Mucosa of descending colon (tissue), 3 donors: ENCODE measurements at regions not wholly inside any gene's neighbourhood (a gene's known extent, or its start where the extent isn't known, plus 50 kb on each side); places are given as distances from the start of the nearest gene placed in this dataset. TPM values are rescaled to one million over a fixed set of nuclear protein-coding genes. Genes with fewer than 3 reads are reported as not detected.

Source experiments
- ATAC-seq: fragments of 200-7000 bp; cut with Tn5 transposase; one replicate; pipeline ENCODE4 v1.9.1; 2020; ENCODE audit warnings: mild to moderate bottlenecking, moderate library complexity
- DNase-seq, 3 donors: peaks; one replicate each; pipeline ENCODE4 v3.0.0-alpha.2; 2020
- H3K36me3 ChIP-seq: fragments of 200-600 bp; one replicate; pipeline ENCODE4 v1.8.0; 2021; ENCODE audit warnings: low read depth, mild to moderate bottlenecking
- H3K4me1 ChIP-seq: fragments of 200-600 bp; one replicate; pipeline ENCODE4 v1.8.0; 2021; ENCODE audit warnings: low read depth, mild to moderate bottlenecking
- H3K4me3 ChIP-seq: fragments of 200-600 bp; one replicate; pipeline ENCODE4 v1.8.0; 2021; ENCODE audit warnings: mild to moderate bottlenecking
- H3K9me3 ChIP-seq: fragments of 200-600 bp; one replicate; pipeline ENCODE4 v1.8.0; 2021; ENCODE audit warnings: mild to moderate bottlenecking
- intact Hi-C, 2 donors: fragments of 100-400 bp; cut with DNase I in 1 of 2; cut with micrococcal nuclease in 1 of 2; formaldehyde crosslinking; loops; one replicate each; pipeline versions ENCODE4 v1.11.0 to v1.11.1; 2022; cut with DNase I, micrococcal nuclease
- microRNA-seq: library from miRNA; unstranded; fragments of <30 nt; microRNA quantifications from one replicate; pipeline ENCODE4, GENCODE V29; 2019
- TF ChIP-seq, protein P1 (sequence below): fragments of 200-600 bp; IDR thresholded peaks from one replicate; pipeline ENCODE4 v1.8.0; 2022; ENCODE audit warnings: antibody characterized with exemption, mild to moderate bottlenecking
- donor health status: DM: no; HTN: no; CAD: no; lungs with moderate emphysema.
- donor health status: DM: no; HTN: no; CAD: no.
- donor health status: DM: no; HTN: yes; CAD: no.

DNA sequence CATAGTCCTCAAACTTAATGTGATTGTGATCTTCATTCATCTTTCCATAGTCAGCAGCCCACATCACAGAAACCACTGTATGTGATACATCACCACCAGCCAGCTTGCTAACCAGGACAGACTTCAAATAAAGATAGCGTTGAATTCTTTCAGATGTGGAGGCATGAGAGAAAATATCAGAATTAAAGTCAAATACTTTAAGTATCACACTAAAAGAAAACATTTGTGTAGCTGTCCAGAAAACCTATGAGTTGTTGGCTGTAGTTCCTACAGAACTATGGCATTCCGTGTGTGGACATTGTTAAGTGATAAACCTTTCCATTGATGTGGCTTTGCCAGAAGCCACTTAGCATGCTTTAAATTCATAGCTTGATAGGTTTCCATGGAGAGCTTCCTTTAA, 105.1 kb downstream of the LLPH start:
- DNase-seq = no peak
- no peaks in the 10 kb centered on the region for H3K4me1 ChIP-seq
- H3K4me3 ChIP-seq = no peak overlapping the region
- no peak for ATAC-seq
- TF ChIP-seq, protein P1, sequence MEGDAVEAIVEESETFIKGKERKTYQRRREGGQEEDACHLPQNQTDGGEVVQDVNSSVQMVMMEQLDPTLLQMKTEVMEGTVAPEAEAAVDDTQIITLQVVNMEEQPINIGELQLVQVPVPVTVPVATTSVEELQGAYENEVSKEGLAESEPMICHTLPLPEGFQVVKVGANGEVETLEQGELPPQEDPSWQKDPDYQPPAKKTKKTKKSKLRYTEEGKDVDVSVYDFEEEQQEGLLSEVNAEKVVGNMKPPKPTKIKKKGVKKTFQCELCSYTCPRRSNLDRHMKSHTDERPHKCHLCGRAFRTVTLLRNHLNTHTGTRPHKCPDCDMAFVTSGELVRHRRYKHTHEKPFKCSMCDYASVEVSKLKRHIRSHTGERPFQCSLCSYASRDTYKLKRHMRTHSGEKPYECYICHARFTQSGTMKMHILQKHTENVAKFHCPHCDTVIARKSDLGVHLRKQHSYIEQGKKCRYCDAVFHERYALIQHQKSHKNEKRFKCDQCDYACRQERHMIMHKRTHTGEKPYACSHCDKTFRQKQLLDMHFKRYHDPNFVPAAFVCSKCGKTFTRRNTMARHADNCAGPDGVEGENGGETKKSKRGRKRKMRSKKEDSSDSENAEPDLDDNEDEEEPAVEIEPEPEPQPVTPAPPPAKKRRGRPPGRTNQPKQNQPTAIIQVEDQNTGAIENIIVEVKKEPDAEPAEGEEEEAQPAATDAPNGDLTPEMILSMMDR = no peak
- no peaks in the 10 kb centered on the region for H3K36me3 ChIP-seq
- H3K9me3 ChIP-seq = no peaks in the 10 kb centered on the region
- intact Hi-C loops = no loop called here

DNA sequence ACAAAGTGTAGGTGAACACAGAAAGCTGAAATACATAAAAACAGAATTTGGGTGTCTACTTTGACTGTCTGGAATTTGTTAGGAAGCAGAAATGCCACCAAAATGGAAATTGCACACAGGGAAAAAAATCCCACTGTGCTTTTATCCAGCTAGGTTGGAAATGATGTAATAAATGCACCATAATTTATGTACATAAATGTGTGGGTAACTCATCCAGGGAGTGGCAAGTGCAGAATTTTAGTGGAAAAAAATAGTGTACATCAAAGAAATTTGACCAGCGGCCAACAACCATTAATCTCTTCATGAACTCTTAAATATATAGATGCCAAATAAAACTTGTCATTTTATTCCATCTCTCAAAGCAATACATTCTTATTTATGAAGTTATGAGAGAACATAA, 105.6 kb downstream of the LLPH start:
- no peaks in the 10 kb centered on the region for H3K4me1 ChIP-seq
- no peaks in the 10 kb centered on the region for H3K9me3 ChIP-seq
- H3K4me3 ChIP-seq = no peak overlapping the region
- no peak for ATAC-seq
- intact Hi-C loops = no loop called here
- TF ChIP-seq, protein P1 = no peak
- H3K36me3 ChIP-seq = no peaks in the 10 kb centered on the region
- no peak for DNase-seq

DNA sequence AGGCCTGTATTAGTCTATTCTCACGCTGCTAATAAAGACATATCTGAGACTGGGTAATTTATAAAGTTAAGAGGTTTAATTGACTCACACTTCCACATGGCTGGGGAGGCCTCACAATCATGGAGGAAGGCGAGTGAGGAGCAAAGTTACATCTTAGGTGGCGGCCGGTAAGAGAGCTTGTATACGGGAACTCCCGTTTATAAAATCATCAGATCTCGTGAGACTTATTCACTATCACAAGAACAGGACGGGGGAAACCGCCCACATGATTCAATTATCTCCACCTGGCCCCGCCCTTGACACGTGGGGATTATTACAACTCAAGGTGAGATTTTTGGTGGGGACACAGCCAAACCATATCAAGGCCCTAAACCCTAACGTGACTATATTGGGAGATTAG, 110.1 kb downstream of the LLPH start:
- intact Hi-C loops = no loop called here
- DNase-seq (no peak), ATAC-seq (no peak)
- Histone ChIP-seq H3K4me3 (no peak overlapping the region), H3K9me3 (no peaks in the 10 kb centered on the region), H3K36me3 (no peaks in the 10 kb centered on the region), H3K4me1 (no peaks in the 10 kb centered on the region)
- TF ChIP-seq, protein P1 = no peak

DNA sequence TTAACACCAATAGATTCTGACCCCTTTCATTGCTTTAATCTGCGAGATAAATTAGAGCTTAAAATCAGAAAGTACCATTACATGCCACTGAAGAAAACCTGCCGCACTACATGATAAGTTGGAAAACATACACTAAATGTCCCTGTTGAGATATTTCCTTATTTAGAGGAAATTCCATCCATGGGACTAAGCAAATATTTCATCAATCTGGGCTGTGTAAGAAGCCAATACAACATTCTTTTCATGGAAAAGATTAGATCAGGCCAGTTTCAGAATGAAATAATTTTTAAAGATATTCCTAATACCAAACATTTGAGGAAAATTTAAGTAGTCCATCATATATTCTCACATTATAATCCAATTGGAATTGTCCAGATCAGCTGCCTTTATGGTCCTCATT, 112.8 kb downstream of the LLPH start:
- TF ChIP-seq, protein P1 = no peak
- Histone ChIP-seq H3K36me3 (no peaks in the 10 kb centered on the region), H3K4me3 (no peak overlapping the region), H3K4me1 (no peaks in the 10 kb centered on the region), H3K9me3 (no peaks in the 10 kb centered on the region)
- no peak for ATAC-seq
- no peak for DNase-seq
- intact Hi-C loops = no loop called here

Small RNA genes in the stretch of these regions (microRNA-seq; reads per million reads assigned to microRNA genes)
- gene MIR6074 = not detected
